ENCODE measurements at regions not wholly inside any gene's neighbourhood (a gene's known extent, or its start where the extent isn't known, plus 50 kb on each side); places are given as distances from the start of the nearest gene placed in this dataset.

DNA sequence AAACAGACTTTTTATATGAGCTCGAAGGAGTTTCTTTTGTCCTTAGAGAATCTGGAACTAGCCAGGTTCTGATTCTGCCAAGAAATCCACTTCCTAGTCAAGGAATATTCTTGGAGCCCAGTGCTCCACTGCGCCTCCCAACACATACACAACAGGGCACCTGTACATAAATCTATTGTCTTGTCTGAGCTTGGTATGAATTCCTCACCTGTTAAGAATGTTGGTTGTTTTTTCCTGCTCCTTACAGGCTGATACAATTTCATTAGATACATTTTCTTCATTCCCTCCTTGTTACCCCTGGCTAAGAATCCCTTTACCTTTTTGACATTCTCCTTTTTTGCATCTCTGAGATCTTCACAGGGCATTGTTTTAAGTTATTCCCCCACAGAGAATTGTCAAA is 56.0 kb upstream of the FZD7 start:
- H3K27ac ChIP-seq = no peak overlapping the region
- no peaks in the 10 kb centered on the region for H3K9me3 ChIP-seq
- no peaks in the 10 kb centered on the region for H3K36me3 ChIP-seq
- no peak for DNase-seq
- no peaks in the 10 kb centered on the region for H3K4me1 ChIP-seq
- H3K9ac ChIP-seq (ENCODE audit: low read depth in 2 of 2, low read length in 2 of 2) = no peak overlapping the region
- intact Hi-C loops (cut with DNase I) = loop anchor here (10.0 kb wide), 1 partner anchor 197 kb away; no protein-coding TSS in a partner anchor
- TF ChIP-seq CTCF (IDR thresholded peaks at IDR 0.05) = no peak
- H3K27me3 ChIP-seq = no peaks in the 10 kb centered on the region
- no peak overlapping the region for H3K4me3 ChIP-seq

- Histone ChIP-seq H3K27me3 (no peaks in the 10 kb centered on the region), H3K9ac (ENCODE audit: low read depth in 2 of 2, low read length in 2 of 2) (no peak overlapping the region), H3K4me1 (no peaks in the 10 kb centered on the region), H3K4me3 (no peak overlapping the region), H3K9me3 (no peaks in the 10 kb centered on the region), H3K36me3 (no peaks in the 10 kb centered on the region), H3K27ac (no peak overlapping the region)
- intact Hi-C loops (cut with DNase I) = loop anchor here (10.0 kb wide), 1 partner anchor 196 kb away; no protein-coding TSS in a partner anchor
- TF ChIP-seq CTCF (IDR thresholded peaks at IDR 0.05) = no peak
- no peak for DNase-seq
Measured at GRCh38 chr2:201978333-201978732, 55.3 kb upstream of the FZD7 start.

DNA sequence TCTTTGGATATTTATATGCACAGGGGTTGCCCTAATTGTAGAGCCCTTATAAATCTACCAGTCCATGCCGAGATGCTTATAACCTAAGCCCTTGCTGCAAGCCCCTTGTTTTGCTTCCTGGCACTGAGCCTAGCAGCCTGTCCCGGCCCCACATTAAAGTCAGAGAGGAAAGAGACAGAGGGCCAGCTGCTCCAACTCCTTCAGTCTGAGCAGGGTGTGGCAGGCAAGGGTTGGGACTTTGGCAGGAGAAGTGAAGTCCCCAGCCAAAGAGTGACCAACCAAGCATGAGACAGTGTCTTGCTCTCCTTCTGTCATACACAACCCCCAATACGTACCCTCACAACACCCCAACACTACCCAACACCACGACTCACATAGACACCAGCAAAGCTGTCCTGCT is 54.7 kb upstream of the FZD7 start:
- no peak for DNase-seq
- H3K36me3 ChIP-seq = no peaks in the 10 kb centered on the region
- TF ChIP-seq CTCF (IDR thresholded peaks at IDR 0.05) = no peak

DNA sequence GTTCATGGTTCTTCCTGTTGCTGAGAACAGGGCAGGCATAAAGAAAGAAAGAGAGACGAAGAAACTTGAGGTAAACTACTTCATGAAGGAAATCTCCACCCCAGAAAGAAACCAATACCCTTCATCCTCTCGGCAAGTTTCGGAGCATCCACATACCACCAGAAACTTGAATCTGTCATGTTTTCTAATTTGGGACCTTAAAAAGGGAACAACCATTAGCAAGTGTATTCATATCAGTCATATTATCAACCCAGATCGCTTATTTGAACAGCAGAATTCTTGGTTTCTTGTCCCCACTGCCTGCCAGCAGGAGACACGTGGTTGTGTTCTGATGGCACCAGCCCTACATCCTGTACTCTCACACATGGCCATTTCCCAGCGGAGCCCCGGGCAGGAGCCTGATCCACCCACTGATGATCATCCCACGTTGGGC is 53.2 kb upstream of the FZD7 start:
- H3K27ac ChIP-seq = no peak overlapping the region
- intact Hi-C loops (cut with DNase I) = no loop called here
- H3K9ac ChIP-seq (ENCODE audit: low read depth in 2 of 2, low read length in 2 of 2) = peak overlapping the region in 1 of 2 donors; percentile 12
- DNase-seq = no peak
- no peaks in the 10 kb centered on the region for H3K4me1 ChIP-seq
- TF ChIP-seq CTCF (IDR thresholded peaks at IDR 0.05) = no peak
- H3K36me3 ChIP-seq = no peaks in the 10 kb centered on the region
- no peak overlapping the region for H3K4me3 ChIP-seq
- no peaks in the 10 kb centered on the region for H3K27me3 ChIP-seq
- no peaks in the 10 kb centered on the region for H3K9me3 ChIP-seq

More for the DNA sequence above, 54.7 kb upstream of the FZD7 start:
- intact Hi-C loops (cut with DNase I) = loop anchor here (10.0 kb wide), 1 partner anchor 196 kb away; no protein-coding TSS in a partner anchor
- Histone ChIP-seq H3K9me3 (no peaks in the 10 kb centered on the region), H3K9ac (ENCODE audit: low read depth in 2 of 2, low read length in 2 of 2) (no peak overlapping the region), H3K27ac (no peak overlapping the region), H3K4me3 (no peak overlapping the region), H3K27me3 (no peaks in the 10 kb centered on the region), H3K4me1 (no peaks in the 10 kb centered on the region)

- no peaks in the 10 kb centered on the region for H3K36me3 ChIP-seq
- TF ChIP-seq CTCF (IDR thresholded peaks at IDR 0.05) = no peak
- no peaks in the 10 kb centered on the region for H3K9me3 ChIP-seq
- H3K9ac ChIP-seq (ENCODE audit: low read depth in 2 of 2, low read length in 2 of 2) = no peak overlapping the region
- H3K27me3 ChIP-seq = no peaks in the 10 kb centered on the region
- H3K4me3 ChIP-seq = no peak overlapping the region
- no peaks in the 10 kb centered on the region for H3K4me1 ChIP-seq
- no peak for DNase-seq
- no peak overlapping the region for H3K27ac ChIP-seq
- intact Hi-C loops (cut with DNase I) = no loop called here
Measured at GRCh38 chr2:201980946-201981345, 52.7 kb upstream of the FZD7 start.
